IPS-18c (cell line): ENCODE measurements at regions not wholly inside any gene's neighbourhood (a gene's known extent, or its start where the extent isn't known, plus 50 kb on each side); places are given as distances from the start of the nearest gene placed in this dataset.
"Not testable (repeated sequence)": the region's sequence is repeated elsewhere in the genome, so short reads cannot be mapped to it uniquely, and the experiment has no call there.

Experiments
- H3K4me3 ChIP-seq: 2 replicates; pipeline ENCODE4 v1.7.0; 2013; ENCODE audit warnings: low read depth, mild to moderate bottlenecking, low read length, moderate library complexity; ENCODE audit not compliant: insufficient read depth
- H3K9me3 ChIP-seq: one replicate; pipeline ENCODE4 v1.6.1; 2013; ENCODE audit warnings: mild to moderate bottlenecking, low read length, moderate library complexity; ENCODE audit not compliant: control insufficient read depth, insufficient read depth

- not testable (repeated sequence) for H3K4me3 ChIP-seq, H3K9me3 ChIP-seq
Measured at GRCh38 chr4:4006356-4006755, 220.4 kb downstream of the OTOP1 start.

GRCh38 chr4:4019071-4019470, 207.7 kb downstream of the OTOP1 start:
- H3K4me3 ChIP-seq, H3K9me3 ChIP-seq: not testable (repeated sequence)

GRCh38 chr4:4021161-4021560, 205.6 kb downstream of the OTOP1 start:
- not testable (repeated sequence) for H3K4me3 ChIP-seq, H3K9me3 ChIP-seq

GRCh38 chr4:4026708-4027107, 200.0 kb downstream of the OTOP1 start:
- H3K9me3 ChIP-seq, H3K4me3 ChIP-seq: not testable (repeated sequence)

GRCh38 chr4:4028752-4029151, 198.0 kb downstream of the OTOP1 start:
- not testable (repeated sequence) for H3K4me3 ChIP-seq, H3K9me3 ChIP-seq

- H3K9me3 ChIP-seq = not testable (repeated sequence)
Measured at GRCh38 chr4:4030509-4030908, 196.2 kb downstream of the OTOP1 start.

GRCh38 chr4:4031446-4032135, 195.1 kb downstream of the OTOP1 start:
- H3K4me3 ChIP-seq, H3K9me3 ChIP-seq: not testable (repeated sequence)

More at GRCh38 chr4:4030509-4030908, 196.2 kb downstream of the OTOP1 start:
- H3K4me3 ChIP-seq = not testable (repeated sequence)

- not testable (repeated sequence) for H3K4me3 ChIP-seq, H3K9me3 ChIP-seq
Measured at GRCh38 chr4:4032364-4032763, 194.4 kb downstream of the OTOP1 start.

GRCh38 chr4:4032801-4033605, 193.7 kb downstream of the OTOP1 start:
- not testable (repeated sequence) for H3K4me3 ChIP-seq, H3K9me3 ChIP-seq

GRCh38 chr4:4037399-4038138, 189.2 kb downstream of the OTOP1 start:
- H3K9me3 ChIP-seq = not testable (repeated sequence)

GRCh38 chr4:4045823-4046222, 180.9 kb downstream of the OTOP1 start:
- H3K4me3 ChIP-seq = peak overlapping the region; percentile 0; the same call in 1 of the 2 replicates
- not testable (repeated sequence) for H3K9me3 ChIP-seq

More at GRCh38 chr4:4037399-4038138, 189.2 kb downstream of the OTOP1 start:
- not testable (repeated sequence) for H3K4me3 ChIP-seq

GRCh38 chr4:4046686-4047085, 180.0 kb downstream of the OTOP1 start:
- peak overlapping the region; percentile 20; the same call in 1 of the 2 replicates for H3K4me3 ChIP-seq
- H3K9me3 ChIP-seq = not testable (repeated sequence)

- peak overlapping the region; percentile 42 for H3K4me3 ChIP-seq
- H3K9me3 ChIP-seq = not testable (repeated sequence)
Measured at GRCh38 chr4:4047202-4047601, 179.5 kb downstream of the OTOP1 start.

GRCh38 chr4:4048227-4048626, 178.5 kb downstream of the OTOP1 start:
- peak overlapping the region; percentile 42; the same call in 1 of the 2 replicates for H3K4me3 ChIP-seq
- H3K9me3 ChIP-seq = not testable (repeated sequence)

- H3K4me3 ChIP-seq, H3K9me3 ChIP-seq: not testable (repeated sequence)
Measured at GRCh38 chr4:4050781-4051180, 175.9 kb downstream of the OTOP1 start.

- H3K4me3 ChIP-seq, H3K9me3 ChIP-seq: not testable (repeated sequence)
Measured at GRCh38 chr4:4052933-4053332, 173.8 kb downstream of the OTOP1 start.

GRCh38 chr4:4057226-4057625, 169.5 kb downstream of the OTOP1 start:
- H3K4me3 ChIP-seq = not testable (repeated sequence)

GRCh38 chr4:4084171-4084570, 142.6 kb downstream of the OTOP1 start:
- H3K9me3 ChIP-seq, H3K4me3 ChIP-seq: not testable (repeated sequence)

More at GRCh38 chr4:4057226-4057625, 169.5 kb downstream of the OTOP1 start:
- not testable (repeated sequence) for H3K9me3 ChIP-seq
